Mucosa of rectum (tissue), 2 donors: ENCODE measurements at regions not wholly inside any gene's neighbourhood (a gene's known extent, or its start where the extent isn't known, plus 50 kb on each side); places are given as distances from the start of the nearest gene placed in this dataset.

ENCODE experiments used
- H3K27ac ChIP-seq, 2 donors: one replicate each; pipeline ENCODE4 v1.7.0; 2013; ENCODE audit warnings: inconsistent platforms in 2 of 2, low read depth in 2 of 2, low read length in 2 of 2
- H3K27me3 ChIP-seq, 2 donors: one replicate each; pipeline ENCODE4 v1.7.0; 2013; ENCODE audit warnings: low read length in 2 of 2; ENCODE audit not compliant: control insufficient read depth in 2 of 2, insufficient read depth in 2 of 2
- H3K36me3 ChIP-seq, 2 donors: one replicate each; pipeline ENCODE4 v1.7.0; 2013; ENCODE audit warnings: low read length in 2 of 2; ENCODE audit not compliant: control insufficient read depth in 2 of 2, insufficient read depth in 2 of 2
- H3K4me1 ChIP-seq, 2 donors: one replicate each; pipeline ENCODE4 v1.7.0; 2013; ENCODE audit warnings: low read length in 2 of 2, mild to moderate bottlenecking in 1 of 2; ENCODE audit not compliant: control insufficient read depth in 2 of 2, insufficient read depth in 2 of 2
- H3K4me3 ChIP-seq, 2 donors: one replicate each; pipeline ENCODE4 v1.7.0; 2013; ENCODE audit warnings: low read length in 2 of 2
- H3K9ac ChIP-seq, 2 donors: one replicate each; pipeline ENCODE4 v1.7.0; 2013; ENCODE audit warnings: low read length in 2 of 2, low read depth in 1 of 2, mild to moderate bottlenecking in 1 of 2
- H3K9me3 ChIP-seq, 2 donors: one replicate each; pipeline ENCODE4 v1.7.0; 2013; ENCODE audit warnings: low read length in 2 of 2; ENCODE audit not compliant: control insufficient read depth in 2 of 2
- donor health status: healthy.
- donor health status: Normal muscosa, but diverticular disease.

GRCh38 chr3:13145131-13145825 lies 72.0 kb upstream of the IQSEC1 start:
- H3K27me3 ChIP-seq: peaks cover 0 to 2% of the 10 kb centered on the region in 2 donors

DNA sequence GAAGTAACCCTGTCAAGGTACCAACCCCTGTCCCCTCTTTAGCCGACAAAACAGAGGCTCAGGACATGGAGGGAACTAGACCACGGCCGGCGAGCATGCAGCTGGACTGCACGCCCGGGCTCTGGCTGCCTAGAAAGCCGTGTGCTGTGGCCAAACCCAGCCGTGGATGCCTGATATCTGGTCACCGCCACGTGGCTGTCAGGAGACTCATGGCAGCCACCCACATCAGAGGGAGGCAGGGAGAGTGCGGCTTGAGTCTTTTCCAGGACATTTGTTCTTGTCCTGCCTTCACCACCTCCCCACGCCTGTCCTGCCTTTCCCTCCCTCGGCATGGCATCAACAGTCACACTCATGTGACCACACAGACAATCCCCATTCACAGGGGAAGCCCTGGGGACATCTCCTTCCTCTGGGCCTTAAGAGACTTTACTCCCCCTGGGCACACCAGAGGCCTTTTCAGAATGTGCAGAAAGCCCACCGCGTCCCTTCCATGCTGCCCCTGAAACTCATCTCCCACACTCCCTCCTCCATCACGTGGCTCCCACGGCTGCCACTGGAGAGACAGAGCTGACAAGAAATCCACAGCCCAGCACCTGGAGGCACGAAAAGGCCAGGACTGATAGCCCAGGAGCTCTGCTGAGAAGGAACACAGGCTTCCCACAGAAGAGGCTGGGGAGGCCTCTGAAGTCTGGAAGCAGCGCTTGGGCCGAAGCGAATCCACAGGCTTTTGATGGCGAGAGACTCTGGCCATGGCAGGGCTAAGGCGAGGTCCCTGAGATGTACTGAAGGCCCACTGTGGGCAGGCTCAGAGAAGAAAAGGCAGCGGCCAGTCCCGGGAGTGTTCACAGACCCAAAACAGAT lies 71.2 kb upstream of the IQSEC1 start:
- Histone ChIP-seq H3K4me3 (no peak overlapping the region), H3K27me3 (peaks cover 0 to 2% of the 10 kb centered on the region in 2 donors), H3K9ac (no peak overlapping the region), H3K4me1 (no peaks in the 10 kb centered on the region), H3K9me3 (no peaks in the 10 kb centered on the region), H3K27ac (no peak overlapping the region), H3K36me3 (no peaks in the 10 kb centered on the region)

More at GRCh38 chr3:13145131-13145825, 72.0 kb upstream of the IQSEC1 start:
- no peaks in the 10 kb centered on the region for H3K36me3 ChIP-seq
- no peak overlapping the region for H3K4me3 ChIP-seq
- no peak overlapping the region for H3K27ac ChIP-seq
- no peak overlapping the region for H3K9ac ChIP-seq
- H3K9me3 ChIP-seq: no peaks in the 10 kb centered on the region
- H3K4me1 ChIP-seq: no peaks in the 10 kb centered on the region

DNA sequence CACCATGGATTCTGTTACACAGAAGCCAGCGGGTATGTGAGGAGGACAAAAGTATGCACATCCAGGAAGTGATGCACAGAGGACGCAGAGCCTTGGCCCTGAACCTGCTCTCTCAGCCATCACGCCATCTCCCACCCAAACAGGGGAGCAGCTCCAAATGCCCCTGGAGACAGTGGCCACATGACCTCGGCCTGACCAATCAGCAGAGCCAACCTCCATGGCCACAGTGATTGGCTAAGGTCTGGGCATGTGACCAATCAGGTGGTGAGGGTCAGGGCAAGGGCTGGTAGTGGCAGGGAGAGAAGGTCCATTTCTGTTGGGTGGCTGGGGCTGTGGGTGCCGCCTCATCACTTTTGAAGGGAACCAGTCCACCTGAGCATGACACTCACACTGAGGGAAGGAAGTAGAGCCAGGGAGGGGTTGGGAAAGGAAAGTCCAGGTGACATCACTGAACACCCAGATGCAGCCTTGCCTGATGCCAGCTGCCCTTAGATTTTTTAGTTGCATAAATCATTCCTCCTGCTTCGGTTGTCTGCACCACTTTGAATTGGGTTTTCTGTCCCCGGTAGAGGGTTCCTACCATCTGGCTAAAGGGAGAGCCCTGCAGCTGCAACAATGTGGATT lies 70.3 kb upstream of the IQSEC1 start:
- no peak overlapping the region for H3K27ac ChIP-seq
- H3K4me3 ChIP-seq: no peak overlapping the region
- peaks cover 0 to 2% of the 10 kb centered on the region in 2 donors for H3K27me3 ChIP-seq

DNA sequence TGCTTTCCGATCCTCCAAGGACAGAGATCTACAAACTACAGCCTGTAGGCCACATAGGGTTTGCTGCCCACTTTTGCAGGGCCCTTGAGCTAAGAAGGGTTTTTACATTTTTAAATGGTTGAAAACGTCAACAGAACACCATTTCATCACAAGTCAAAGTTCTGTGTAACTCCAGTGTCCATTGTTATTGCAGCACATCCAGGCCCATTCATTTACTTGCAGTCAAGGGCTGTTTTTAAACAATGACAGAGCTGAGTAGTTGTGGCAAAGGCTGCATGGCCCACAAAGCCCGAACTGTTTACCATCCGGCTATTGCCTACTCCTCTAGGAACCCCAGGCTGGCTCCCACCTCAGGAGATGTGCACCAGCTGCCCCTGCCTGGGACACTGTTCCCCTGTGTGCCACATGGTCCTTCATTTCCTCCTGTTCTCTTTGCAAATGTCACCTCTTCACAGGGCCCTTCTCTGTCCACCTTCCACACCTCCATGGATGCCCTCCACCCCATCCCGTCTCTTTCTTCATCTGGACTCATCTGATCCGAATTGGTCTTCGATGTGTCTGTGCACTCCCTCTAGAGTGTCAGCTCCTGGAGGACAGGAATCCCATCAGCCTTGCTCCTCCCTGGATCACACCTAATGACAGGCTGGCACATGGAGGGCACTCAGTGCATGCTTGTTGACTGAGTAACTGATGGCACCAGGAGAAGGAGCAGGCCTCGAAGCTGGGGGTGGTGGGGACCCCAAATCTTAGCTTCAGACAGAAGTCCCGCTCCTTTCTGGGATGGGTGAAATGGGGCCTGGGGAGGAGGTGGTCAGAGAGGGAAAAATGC lies 69.5 kb upstream of the IQSEC1 start:
- Histone ChIP-seq H3K27ac (no peak overlapping the region), H3K36me3 (no peaks in the 10 kb centered on the region), H3K9me3 (no peaks in the 10 kb centered on the region), H3K4me1 (no peaks in the 10 kb centered on the region), H3K27me3 (peaks cover 0 to 2% of the 10 kb centered on the region in 2 donors), H3K4me3 (no peak overlapping the region), H3K9ac (no peak overlapping the region)

More for the DNA sequence above, 70.3 kb upstream of the IQSEC1 start:
- no peaks in the 10 kb centered on the region for H3K9me3 ChIP-seq
- no peaks in the 10 kb centered on the region for H3K4me1 ChIP-seq
- no peak overlapping the region for H3K9ac ChIP-seq
- H3K36me3 ChIP-seq: no peaks in the 10 kb centered on the region

DNA sequence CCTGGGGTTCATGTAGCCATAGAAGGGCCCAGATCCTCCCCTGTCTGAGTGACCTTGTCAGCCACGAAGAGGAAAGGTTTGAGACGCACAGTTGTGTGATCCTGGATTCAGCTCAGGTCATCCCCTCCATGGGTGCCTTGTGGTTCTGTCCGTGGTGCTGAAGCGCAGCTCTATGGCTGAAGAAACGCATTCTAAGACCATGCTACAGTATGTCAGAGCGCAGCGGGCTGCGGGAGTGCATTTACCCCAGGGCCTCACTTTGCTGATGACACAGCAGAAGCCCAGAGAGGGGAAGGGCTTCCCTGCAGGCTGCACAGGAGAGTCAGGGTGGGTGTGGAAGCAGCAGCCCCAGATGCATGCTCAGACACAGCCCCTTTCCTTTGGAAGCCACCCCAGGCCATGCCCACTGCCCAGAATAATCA lies 68.8 kb upstream of the IQSEC1 start:
- H3K27ac ChIP-seq: no peak overlapping the region
- peaks cover 0 to 2% of the 10 kb centered on the region in 2 donors for H3K27me3 ChIP-seq
- no peaks in the 10 kb centered on the region for H3K36me3 ChIP-seq
- no peak overlapping the region for H3K4me3 ChIP-seq
- no peaks in the 10 kb centered on the region for H3K4me1 ChIP-seq
- H3K9ac ChIP-seq: no peak overlapping the region
- H3K9me3 ChIP-seq: no peaks in the 10 kb centered on the region

GRCh38 chr3:13141183-13141582 lies 68.0 kb upstream of the IQSEC1 start:
- H3K27me3 ChIP-seq: peaks cover 0 to 2% of the 10 kb centered on the region in 2 donors
- H3K4me3 ChIP-seq: no peak overlapping the region
- no peak overlapping the region for H3K27ac ChIP-seq
- no peaks in the 10 kb centered on the region for H3K9me3 ChIP-seq
- no peak overlapping the region for H3K9ac ChIP-seq
- no peaks in the 10 kb centered on the region for H3K36me3 ChIP-seq
- no peaks in the 10 kb centered on the region for H3K4me1 ChIP-seq

GRCh38 chr3:13140596-13140995 lies 67.4 kb upstream of the IQSEC1 start:
- no peak overlapping the region for H3K4me3 ChIP-seq
- H3K9ac ChIP-seq: no peak overlapping the region
- no peaks in the 10 kb centered on the region for H3K9me3 ChIP-seq
- peaks cover 0 to 2% of the 10 kb centered on the region in 2 donors for H3K27me3 ChIP-seq
- H3K4me1 ChIP-seq: no peaks in the 10 kb centered on the region
- no peaks in the 10 kb centered on the region for H3K36me3 ChIP-seq
- H3K27ac ChIP-seq: no peak overlapping the region

GRCh38 chr3:13139471-13140065 lies 66.3 kb upstream of the IQSEC1 start:
- Histone ChIP-seq H3K9me3 (no peaks in the 10 kb centered on the region), H3K27ac (no peak overlapping the region), H3K9ac (no peak overlapping the region), H3K36me3 (no peaks in the 10 kb centered on the region), H3K4me3 (no peak overlapping the region), H3K4me1 (no peaks in the 10 kb centered on the region), H3K27me3 (peaks cover 0 to 2% of the 10 kb centered on the region in 2 donors)

DNA sequence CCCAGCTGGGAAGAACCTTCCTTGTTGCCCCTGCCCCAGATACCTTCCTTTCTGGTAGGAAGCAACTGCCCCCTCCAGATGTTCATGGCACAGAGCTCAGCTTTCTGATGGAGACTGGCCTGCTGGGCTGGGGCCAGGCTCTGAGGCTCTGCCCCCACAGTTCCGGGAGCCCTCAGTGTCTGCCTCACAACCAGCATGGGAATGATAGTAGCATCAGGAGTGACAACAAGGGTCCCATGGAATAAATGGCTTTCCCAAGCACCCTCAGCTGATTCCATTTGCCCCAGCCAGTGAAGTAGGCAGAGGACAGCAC lies 65.6 kb upstream of the IQSEC1 start:
- no peaks in the 10 kb centered on the region for H3K9me3 ChIP-seq
- H3K4me1 ChIP-seq: no peaks in the 10 kb centered on the region
- H3K27me3 ChIP-seq: peaks cover 0 to 2% of the 10 kb centered on the region in 2 donors
- no peaks in the 10 kb centered on the region for H3K36me3 ChIP-seq
- no peak overlapping the region for H3K27ac ChIP-seq
- no peak overlapping the region for H3K9ac ChIP-seq
- H3K4me3 ChIP-seq: no peak overlapping the region
